ENCODE measurements at regions not wholly inside any gene's neighbourhood (a gene's known extent, or its start where the extent isn't known, plus 50 kb on each side); places are given as distances from the start of the nearest gene placed in this dataset.

GRCh38 chr1:101088431-101088830 is 62.8 kb upstream of the DPH5 start:
- Histone ChIP-seq H3K36me3 (peaks cover 0 to 2% (median 0%) of the 10 kb centered on the region in 4 donors), H3K4me3 (no peak overlapping the region), H3K27me3 (no peaks in the 10 kb centered on the region), H3K27ac (replicated peaks in 1 of 4) (no peak overlapping the region), H3K4me1 (no peaks in the 10 kb centered on the region), H3K9me3 (no peaks in the 10 kb centered on the region)
- WGBS = 83% methylated on average over 1 of the region's 1 CpG
- DNase-seq (ENCODE audit: extremely low spot score) = no peak
- intact Hi-C loops (cut with DNase I) = no loop called here
- no peak for TF ChIP-seq EP300 (IDR thresholded peaks at IDR 0.05)
- no peak for TF ChIP-seq POLR2A (IDR thresholded peaks at IDR 0.05; ENCODE audit: low read depth)
- TF ChIP-seq CTCF (IDR thresholded peaks at IDR 0.05) = no peak
- TF ChIP-seq POLR2AphosphoS5 (IDR thresholded peaks at IDR 0.05) = no peak

- Histone ChIP-seq H3K36me3 (peaks cover 0 to 2% (median 0%) of the 10 kb centered on the region in 4 donors), H3K27ac (replicated peaks in 1 of 4) (no peak overlapping the region), H3K27me3 (no peaks in the 10 kb centered on the region), H3K4me1 (peaks cover 0 to 4% (median 0%) of the 10 kb centered on the region in 4 donors), H3K9me3 (no peaks in the 10 kb centered on the region), H3K4me3 (no peak overlapping the region)
- DNase-seq (ENCODE audit: extremely low spot score) = no peak
- intact Hi-C loops (cut with DNase I) = no loop called here
- 76% methylated on average over 2 of the region's 2 CpGs for WGBS
- TF ChIP-seq CTCF (IDR thresholded peaks at IDR 0.05) = no peak
- TF ChIP-seq POLR2A (IDR thresholded peaks at IDR 0.05; ENCODE audit: low read depth) = no peak
- TF ChIP-seq EP300 (IDR thresholded peaks at IDR 0.05) = no peak
- no peak for TF ChIP-seq POLR2AphosphoS5 (IDR thresholded peaks at IDR 0.05)
Observed at GRCh38 chr1:101086783-101087182, 61.2 kb upstream of the DPH5 start.

- Histone ChIP-seq H3K4me3 (no peak overlapping the region), H3K36me3 (no peaks in the 10 kb centered on the region), H3K27ac (replicated peaks in 1 of 4) (no peak overlapping the region), H3K27me3 (no peaks in the 10 kb centered on the region), H3K9me3 (no peaks in the 10 kb centered on the region), H3K4me1 (peaks cover 0 to 6% (median 0%) of the 10 kb centered on the region in 4 donors)
- 79% methylated on average over 8 of the region's 8 CpGs for WGBS
- no peak for DNase-seq (ENCODE audit: extremely low spot score)
- TF ChIP-seq EP300 (IDR thresholded peaks at IDR 0.05) (no peak), POLR2AphosphoS5 (IDR thresholded peaks at IDR 0.05) (no peak), CTCF (IDR thresholded peaks at IDR 0.05) (no peak), POLR2A (IDR thresholded peaks at IDR 0.05; ENCODE audit: low read depth) (no peak)
- intact Hi-C loops (cut with DNase I) = no loop called here
Observed at GRCh38 chr1:101081496-101082488, 56.2 kb upstream of the DPH5 start.

GRCh38 chr1:101080859-101081258 is 55.3 kb upstream of the DPH5 start:
- TF ChIP-seq POLR2A (IDR thresholded peaks at IDR 0.05; ENCODE audit: low read depth) = no peak
- TF ChIP-seq POLR2AphosphoS5 (IDR thresholded peaks at IDR 0.05) = no peak
- no peak for TF ChIP-seq CTCF (IDR thresholded peaks at IDR 0.05)
- TF ChIP-seq EP300 (IDR thresholded peaks at IDR 0.05) = no peak
- no peak for DNase-seq (ENCODE audit: extremely low spot score)
- no peak overlapping the region for H3K27ac ChIP-seq (replicated peaks in 1 of 4)
- 84% methylated on average over 3 of the region's 3 CpGs for WGBS
- H3K27me3 ChIP-seq = no peaks in the 10 kb centered on the region
- peaks cover 0 to 6% (median 0%) of the 10 kb centered on the region in 4 donors for H3K4me1 ChIP-seq
- no peak overlapping the region for H3K4me3 ChIP-seq
- H3K36me3 ChIP-seq = peaks cover 0 to 3% (median 0%) of the 10 kb centered on the region in 4 donors
- intact Hi-C loops (cut with DNase I) = no loop called here
- H3K9me3 ChIP-seq = no peaks in the 10 kb centered on the region

All from esophagus muscularis mucosa (tissue), 4 donors.